ENCODE measurements at regions not wholly inside any gene's neighbourhood (a gene's known extent, or its start where the extent isn't known, plus 50 kb on each side); places are given as distances from the start of the nearest gene placed in this dataset.
A peak's percentile ranks its signal among the peaks of the same experiment; 100 is the strongest.
"Not testable (repeated sequence)": the region's sequence is repeated elsewhere in the genome, so short reads cannot be mapped to it uniquely, and the experiment has no call there.

GRCh38 chr5:106978582-106979165 is 692.1 kb downstream of the EFNA5 start:
- FAIRE-seq: not testable (repeated sequence)

- FAIRE-seq: no peak
Measured at GRCh38 chr5:106976363-106976762, 694.4 kb downstream of the EFNA5 start.

DNA sequence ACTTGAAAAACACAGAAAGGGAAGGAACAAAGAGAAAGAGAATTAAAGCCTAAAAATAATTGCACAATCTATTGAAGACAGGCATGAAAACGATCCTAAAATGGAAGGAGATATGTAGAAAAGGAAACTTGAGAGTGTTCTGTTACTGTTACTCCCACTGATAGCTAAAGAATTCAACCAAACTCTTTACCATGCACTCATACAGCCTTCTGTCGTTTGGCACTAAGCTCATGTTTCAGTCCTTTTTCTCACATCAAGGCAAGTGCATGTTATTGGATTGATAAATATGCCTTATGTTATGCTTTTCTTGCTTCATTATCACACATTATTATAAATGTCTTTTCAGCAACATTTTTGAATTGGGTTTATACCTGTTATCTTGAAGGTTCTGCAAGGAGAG is 696.5 kb downstream of the EFNA5 start:
- FAIRE-seq: no peak

- no peak for FAIRE-seq
Measured at GRCh38 chr5:106966686-106967315, 703.9 kb downstream of the EFNA5 start.

GRCh38 chr5:106964132-106964531 is 706.6 kb downstream of the EFNA5 start:
- FAIRE-seq: no peak

GRCh38 chr5:106963630-106964029 is 707.1 kb downstream of the EFNA5 start:
- FAIRE-seq: no peak

DNA sequence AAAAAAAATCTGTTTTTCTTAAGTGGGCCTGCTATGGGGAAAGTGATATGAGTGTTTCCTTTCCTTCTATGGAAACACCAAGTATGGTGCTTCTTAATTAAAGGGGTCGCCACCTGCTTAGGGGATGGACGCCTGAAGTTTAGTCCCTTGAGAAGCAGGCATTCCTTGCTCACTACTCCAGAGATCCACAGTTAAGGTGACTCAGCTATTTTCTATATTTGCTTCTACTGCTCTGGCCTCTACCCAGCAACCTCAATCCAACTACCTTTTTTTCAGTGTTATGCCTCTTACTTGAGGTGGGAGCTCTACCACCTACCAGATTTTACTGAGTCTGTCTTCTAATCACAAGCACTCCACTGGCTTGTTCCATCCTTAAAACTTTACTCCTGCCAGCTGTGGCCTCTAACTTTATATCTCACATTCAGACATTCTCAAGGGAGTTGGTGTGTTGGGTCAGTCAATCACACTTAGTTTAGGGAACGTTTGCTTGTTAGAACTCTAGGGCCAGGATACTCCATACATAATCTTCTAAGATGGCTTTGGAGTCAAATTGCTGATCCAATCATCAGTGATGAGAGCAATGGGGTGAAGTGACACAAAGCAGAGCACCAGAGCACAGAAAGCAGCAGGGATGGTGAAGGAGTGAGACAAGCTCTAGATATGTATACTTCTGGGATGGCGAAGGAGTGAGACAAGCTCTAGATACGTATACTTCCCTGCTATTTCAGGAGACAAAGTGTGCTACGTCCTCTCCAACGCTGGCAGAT is 708.1 kb downstream of the EFNA5 start:
- no peak for FAIRE-seq

DNA sequence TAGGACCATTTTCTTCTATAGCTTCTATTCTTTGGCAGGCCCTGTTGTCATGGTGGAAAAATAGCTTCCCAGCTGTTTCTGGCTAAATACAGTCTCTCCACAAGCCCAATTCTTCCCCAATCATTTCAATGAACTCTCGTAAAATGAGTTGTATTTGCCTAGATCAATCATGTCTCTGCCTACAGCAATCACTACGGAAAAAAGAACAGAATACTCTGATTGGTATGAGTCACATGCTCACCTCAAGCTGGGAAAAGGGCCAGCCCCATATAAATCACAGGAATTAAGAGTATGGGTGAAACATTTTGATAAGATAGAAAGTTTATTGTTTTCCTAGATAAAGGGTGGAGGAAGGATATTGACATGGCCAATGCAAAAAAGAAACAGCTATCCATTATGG is 711.4 kb downstream of the EFNA5 start:
- FAIRE-seq: no peak

GRCh38 chr5:106957336-106957735 is 713.4 kb downstream of the EFNA5 start:
- no peak for FAIRE-seq

DNA sequence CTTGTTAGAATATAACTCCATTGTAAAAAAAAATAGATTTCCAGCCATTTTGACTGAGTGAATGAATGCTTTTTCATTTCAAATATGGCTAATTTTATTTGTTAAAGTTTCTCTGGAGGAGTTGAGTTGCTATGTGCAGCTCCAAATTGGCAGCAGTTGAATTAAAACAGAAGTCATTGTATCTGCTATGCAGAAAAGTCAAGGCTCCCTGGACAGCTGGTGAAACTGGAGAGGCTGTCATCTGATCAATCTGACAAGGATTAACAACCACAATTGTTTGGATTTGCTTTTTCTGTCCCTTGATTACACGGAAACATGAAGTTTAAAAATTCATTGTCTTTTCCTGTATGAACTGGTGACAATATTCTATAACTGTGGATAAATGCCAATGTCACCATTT is 713.9 kb downstream of the EFNA5 start:
- FAIRE-seq: no peak

- no peak for FAIRE-seq
Measured at GRCh38 chr5:106956187-106956586, 714.5 kb downstream of the EFNA5 start.

GRCh38 chr5:106940986-106941385 is 729.8 kb downstream of the EFNA5 start:
- no peak for FAIRE-seq

- FAIRE-seq: no peak
Measured at GRCh38 chr5:106940301-106940846, 730.4 kb downstream of the EFNA5 start.

DNA sequence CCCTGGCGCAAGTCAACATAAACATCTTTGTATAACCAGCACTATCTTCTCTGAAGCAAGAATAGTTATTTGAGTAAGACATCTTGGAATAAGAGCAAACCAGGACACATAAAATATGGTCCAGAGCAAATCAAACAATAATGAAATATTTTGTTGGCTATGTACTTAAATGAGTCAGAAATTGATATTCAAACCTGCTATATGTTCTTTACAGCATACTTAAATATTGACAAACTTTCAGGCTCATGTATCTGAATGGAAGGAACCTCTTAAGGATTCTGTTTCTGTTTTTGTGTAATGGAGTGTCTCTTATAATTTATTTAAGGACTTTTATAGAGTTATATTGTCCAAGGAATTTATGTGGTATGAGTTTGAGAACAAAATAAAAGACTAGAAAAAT is 747.3 kb downstream of the EFNA5 start:
- FAIRE-seq: no peak

GRCh38 chr5:106921567-106921966 is 749.2 kb downstream of the EFNA5 start:
- FAIRE-seq: no peak

GRCh38 chr5:106910486-106910885 is 760.3 kb downstream of the EFNA5 start:
- FAIRE-seq: no peak

GRCh38 chr5:106909716-106910115 is 761.0 kb downstream of the EFNA5 start:
- FAIRE-seq: no peak

DNA sequence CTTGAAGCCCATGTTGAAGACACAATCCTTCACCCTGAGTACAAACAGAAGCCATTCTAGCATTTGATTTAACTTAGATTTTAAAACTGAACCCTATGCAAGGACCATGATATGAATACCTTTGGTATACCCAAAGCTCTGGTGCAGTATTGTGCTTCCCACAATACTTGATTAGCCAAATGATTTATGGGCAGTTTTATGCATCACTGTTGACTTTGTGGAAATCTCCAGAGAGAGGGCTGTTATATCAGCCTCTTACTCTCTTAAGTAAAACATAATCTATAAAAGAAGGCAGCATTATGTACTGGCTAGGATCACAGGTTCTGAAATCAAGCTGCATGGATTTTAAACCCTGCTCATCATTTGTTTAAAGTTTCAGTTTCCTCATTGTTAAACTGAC is 762.8 kb downstream of the EFNA5 start:
- no peak for FAIRE-seq

DNA sequence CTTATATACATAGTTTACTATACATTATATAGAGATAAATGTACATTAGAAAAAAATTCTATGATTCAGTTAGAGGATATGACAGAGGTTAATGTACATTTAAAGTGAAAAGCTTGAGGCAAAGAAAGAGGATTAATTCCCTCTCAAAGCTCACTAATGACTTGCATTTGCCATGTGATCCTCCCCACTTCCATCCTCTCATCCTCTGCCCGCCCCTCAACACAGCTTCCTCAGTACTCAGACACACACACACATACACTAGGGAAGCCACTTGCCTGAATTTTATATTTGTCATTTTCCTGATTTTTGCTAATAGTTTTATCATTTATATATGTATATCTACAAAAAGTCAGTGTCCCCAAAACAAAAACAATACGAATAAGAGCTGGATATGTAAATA is 764.5 kb downstream of the EFNA5 start:
- no peak for FAIRE-seq

DNA sequence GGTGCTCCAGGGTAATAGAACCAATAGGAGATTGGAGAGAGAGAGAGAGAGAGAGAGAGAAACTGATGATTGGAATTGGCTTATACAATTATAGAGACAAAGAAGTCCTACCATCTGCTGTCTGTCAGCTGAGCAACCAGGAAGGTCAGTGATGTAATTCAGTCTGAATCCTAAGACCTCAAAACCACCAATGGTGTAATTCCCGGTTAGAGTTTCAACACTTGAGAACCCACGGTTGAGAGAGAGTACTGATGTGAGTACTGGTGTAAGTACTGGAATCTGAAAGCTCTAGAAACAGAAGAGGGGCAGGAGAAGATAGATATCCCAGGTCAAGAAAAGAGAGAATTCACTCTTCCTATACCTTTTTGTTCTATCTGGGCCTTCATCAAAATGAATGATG is 775.8 kb downstream of the EFNA5 start:
- FAIRE-seq: no peak

DNA sequence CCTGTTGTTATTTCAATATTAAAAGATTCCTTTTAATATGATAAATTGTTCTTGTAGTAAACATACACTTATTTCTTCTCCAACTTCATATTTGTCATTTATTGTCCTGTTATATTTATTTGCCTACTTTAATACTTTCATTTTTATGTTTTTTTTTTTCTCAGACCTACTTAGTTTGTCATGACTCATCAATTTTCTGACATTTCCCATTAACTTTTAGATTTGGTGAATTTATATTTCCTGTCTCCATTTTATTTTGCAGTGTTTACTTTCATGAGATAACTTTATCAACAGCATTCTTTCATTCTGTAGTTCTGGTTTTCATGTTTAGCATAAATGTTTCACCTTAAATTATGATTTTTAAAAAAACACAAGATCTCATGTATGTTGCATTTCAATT is 788.7 kb downstream of the EFNA5 start:
- FAIRE-seq: peak; percentile 15

DNA sequence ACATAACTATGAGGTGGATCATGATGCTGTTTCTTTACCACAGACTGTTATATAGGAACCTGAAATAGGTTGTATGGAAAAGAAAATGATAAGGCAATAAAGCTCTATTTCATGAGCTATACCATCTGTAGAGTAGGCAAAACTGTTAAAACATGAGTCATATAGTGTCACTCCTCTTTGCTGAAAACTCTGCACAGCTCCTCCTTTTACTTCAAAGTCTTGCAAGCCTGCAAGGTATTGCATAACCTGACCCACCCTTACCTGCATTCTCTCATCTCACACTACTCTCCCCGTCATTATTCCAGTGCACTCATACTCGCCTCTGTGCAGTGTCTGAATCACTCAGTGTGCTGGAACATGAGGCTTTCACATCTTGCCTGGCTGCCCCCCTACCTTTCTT is 790.1 kb downstream of the EFNA5 start:
- FAIRE-seq: no peak

GRCh38 chr5:106877881-106878280 is 792.9 kb downstream of the EFNA5 start:
- FAIRE-seq: no peak

GRCh38 chr5:106876665-106877194 is 794.0 kb downstream of the EFNA5 start:
- no peak for FAIRE-seq

Measured in G401.6 (cell line).